IgD-negative memory B cell (primary cell): ENCODE measurements at regions not wholly inside any gene's neighbourhood (a gene's known extent, or its start where the extent isn't known, plus 50 kb on each side); places are given as distances from the start of the nearest gene placed in this dataset.

Experiments used
- H3K27ac Mint-ChIP-seq, 3 donors: one replicate each; pipeline ENCODE4 v1.8.0; 2020 to 2022; ENCODE audit warnings: mild to moderate bottlenecking in 3 of 3, mixed read lengths in 3 of 3, moderate library complexity in 1 of 3
- H3K27me3 Mint-ChIP-seq: one replicate; pipeline ENCODE4 v1.8.0; 2021; ENCODE audit warnings: mixed read lengths
- H3K36me3 Mint-ChIP-seq: one replicate; pipeline ENCODE4 v1.8.0; 2020; ENCODE audit warnings: mild to moderate bottlenecking, mixed read lengths
- H3K4me1 Mint-ChIP-seq, 3 donors: one replicate each; pipeline ENCODE4 v1.8.0; 2020 to 2022; ENCODE audit warnings: mixed read lengths in 3 of 3, mild to moderate bottlenecking in 1 of 3
- H3K4me3 Mint-ChIP-seq, 4 donors: one replicate each; pipeline ENCODE4 v1.8.0; 2020 to 2022; ENCODE audit warnings: mild to moderate bottlenecking in 4 of 4, mixed read lengths in 4 of 4, moderate library complexity in 3 of 4
- H3K9me3 Mint-ChIP-seq, 3 donors: one replicate each; pipeline ENCODE4 v1.8.0; 2020 to 2021; ENCODE audit warnings: mixed read lengths in 3 of 3, mild to moderate bottlenecking in 1 of 3

- H3K4me1 Mint-ChIP-seq: peaks cover 0 to 8% (median 3%) of the 10 kb centered on the region in 3 donors
- H3K27ac Mint-ChIP-seq: peak overlapping the region in 1 of 3 donors; percentile 23
- no peaks in the 10 kb centered on the region for H3K9me3 Mint-ChIP-seq
- peak overlapping the region in 1 of 4 donors; percentile 12 for H3K4me3 Mint-ChIP-seq
- H3K27me3 Mint-ChIP-seq: no peaks in the 10 kb centered on the region
- no peaks in the 10 kb centered on the region for H3K36me3 Mint-ChIP-seq
These were observed 54.8 kb downstream of the RTP5 start for GRCh38 chr2:241924069-241924908.

GRCh38 chr2:241924909-241925250 is 55.4 kb downstream of the RTP5 start:
- Mint-ChIP-seq H3K9me3 (no peaks in the 10 kb centered on the region), H3K27ac (no peak overlapping the region), H3K4me3 (peak overlapping the region in 1 of 4 donors; percentile 12), H3K36me3 (no peaks in the 10 kb centered on the region), H3K27me3 (no peaks in the 10 kb centered on the region), H3K4me1 (peaks cover 0 to 8% (median 3%) of the 10 kb centered on the region in 3 donors)

GRCh38 chr2:241925277-241925676 is 55.7 kb downstream of the RTP5 start:
- Mint-ChIP-seq H3K9me3 (no peaks in the 10 kb centered on the region), H3K4me3 (no peak overlapping the region), H3K27ac (no peak overlapping the region), H3K27me3 (no peaks in the 10 kb centered on the region), H3K4me1 (peaks cover 0 to 8% (median 3%) of the 10 kb centered on the region in 3 donors), H3K36me3 (no peaks in the 10 kb centered on the region)

DNA sequence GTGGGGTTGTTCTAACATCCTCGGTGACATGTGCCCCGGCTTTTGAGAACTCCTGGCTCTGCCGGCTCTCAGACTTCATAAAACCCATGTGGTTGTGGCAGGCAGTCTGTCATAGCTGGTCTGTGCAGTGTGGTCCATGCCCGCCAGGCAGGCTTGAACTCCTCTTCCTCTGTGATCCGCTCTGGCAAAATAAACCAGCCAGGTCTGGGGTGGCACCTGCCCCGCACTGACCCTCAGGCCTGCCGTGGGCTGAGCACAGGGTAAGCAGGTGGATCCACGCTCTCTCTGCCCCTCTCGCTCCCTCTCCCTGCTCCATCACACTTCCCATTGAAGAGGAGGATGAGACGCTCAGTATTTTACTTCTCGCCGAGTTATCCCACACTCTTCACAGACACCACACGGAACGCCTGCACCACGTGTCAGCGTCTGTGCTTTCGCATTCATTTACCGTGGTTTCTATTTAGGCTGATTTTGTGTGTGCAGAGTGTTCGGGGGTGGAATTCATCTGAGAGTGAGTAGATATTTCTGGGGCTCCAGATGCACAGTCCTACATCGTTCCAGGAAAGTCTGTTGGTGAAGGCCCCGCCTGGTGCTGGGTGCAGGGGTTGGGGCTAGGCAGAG is 56.4 kb downstream of the RTP5 start:
- no peaks in the 10 kb centered on the region for H3K9me3 Mint-ChIP-seq
- H3K27me3 Mint-ChIP-seq: no peaks in the 10 kb centered on the region
- H3K36me3 Mint-ChIP-seq: no peaks in the 10 kb centered on the region
- H3K4me3 Mint-ChIP-seq: no peak overlapping the region
- peaks cover 0 to 7% (median 0%) of the 10 kb centered on the region in 3 donors for H3K4me1 Mint-ChIP-seq
- peak overlapping the region in 1 of 3 donors; percentile 77 for H3K27ac Mint-ChIP-seq

GRCh38 chr2:241926541-241927311 is 57.2 kb downstream of the RTP5 start:
- H3K4me1 Mint-ChIP-seq: peaks cover 0 to 4% (median 0%) of the 10 kb centered on the region in 3 donors
- H3K27ac Mint-ChIP-seq: no peak overlapping the region
- H3K9me3 Mint-ChIP-seq: no peaks in the 10 kb centered on the region

DNA sequence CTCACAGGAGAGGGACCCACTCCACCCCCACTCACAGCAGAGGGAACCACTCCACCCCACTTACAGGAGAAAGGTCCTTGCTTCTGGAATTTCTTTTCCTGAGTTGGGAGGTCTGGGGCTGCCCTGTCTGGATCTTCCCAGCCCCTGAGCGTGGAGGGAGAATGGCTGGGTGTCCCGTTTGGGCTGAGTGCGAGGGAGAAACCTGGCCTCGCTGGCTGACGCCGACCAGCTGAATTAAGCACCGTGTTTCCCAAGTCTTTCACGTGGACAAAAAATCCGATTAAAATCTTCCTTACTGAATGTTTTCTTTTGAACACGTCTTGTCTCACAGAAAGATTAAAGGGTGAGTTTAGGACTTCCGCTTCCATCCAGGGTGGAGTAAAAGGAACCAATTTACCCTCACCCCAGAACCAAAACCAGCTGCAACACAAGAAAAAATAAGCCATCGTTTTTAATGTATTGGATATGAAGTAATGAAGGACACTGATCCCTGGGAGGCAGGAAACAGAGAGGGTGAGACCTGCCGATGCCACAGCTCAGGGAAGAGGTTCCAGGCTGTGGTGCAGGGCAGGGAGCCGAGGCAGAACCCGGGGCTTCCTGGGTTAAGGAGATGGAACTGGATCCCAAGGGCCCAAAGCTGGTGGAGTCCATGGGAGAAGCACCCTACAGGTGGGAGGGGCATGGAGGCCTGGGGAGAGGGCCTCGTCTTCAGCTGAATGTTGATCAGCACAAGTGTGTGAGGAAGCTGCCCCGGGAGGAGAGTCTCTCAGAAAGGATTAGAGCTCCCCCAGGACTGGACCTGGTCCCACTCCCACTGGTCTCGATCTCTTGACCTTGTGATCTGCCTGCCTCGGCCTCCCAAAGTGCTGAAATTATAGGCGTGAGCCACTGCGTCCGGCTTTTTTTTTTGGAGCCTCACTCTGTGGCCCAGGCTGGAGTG is 60.3 kb downstream of the RTP5 start:
- no peaks in the 10 kb centered on the region for H3K36me3 Mint-ChIP-seq

More at GRCh38 chr2:241926541-241927311, 57.2 kb downstream of the RTP5 start:
- Mint-ChIP-seq H3K27me3 (no peaks in the 10 kb centered on the region), H3K36me3 (no peaks in the 10 kb centered on the region), H3K4me3 (no peak overlapping the region)

GRCh38 chr2:241931084-241931975 is 61.8 kb downstream of the RTP5 start:
- Mint-ChIP-seq H3K36me3 (no peaks in the 10 kb centered on the region), H3K9me3 (no peaks in the 10 kb centered on the region), H3K4me3 (no peak overlapping the region), H3K4me1 (peaks cover 0 to 2% (median 0%) of the 10 kb centered on the region in 3 donors), H3K27me3 (no peaks in the 10 kb centered on the region), H3K27ac (no peak overlapping the region)

More for the DNA sequence above, 60.3 kb downstream of the RTP5 start:
- Mint-ChIP-seq H3K4me1 (peaks cover 0 to 4% (median 2%) of the 10 kb centered on the region in 3 donors), H3K4me3 (peak overlapping the region in 1 of 4 donors; percentile 54), H3K27ac (peak overlapping the region in 1 of 3 donors; percentile 50), H3K9me3 (no peaks in the 10 kb centered on the region), H3K27me3 (no peaks in the 10 kb centered on the region)

DNA sequence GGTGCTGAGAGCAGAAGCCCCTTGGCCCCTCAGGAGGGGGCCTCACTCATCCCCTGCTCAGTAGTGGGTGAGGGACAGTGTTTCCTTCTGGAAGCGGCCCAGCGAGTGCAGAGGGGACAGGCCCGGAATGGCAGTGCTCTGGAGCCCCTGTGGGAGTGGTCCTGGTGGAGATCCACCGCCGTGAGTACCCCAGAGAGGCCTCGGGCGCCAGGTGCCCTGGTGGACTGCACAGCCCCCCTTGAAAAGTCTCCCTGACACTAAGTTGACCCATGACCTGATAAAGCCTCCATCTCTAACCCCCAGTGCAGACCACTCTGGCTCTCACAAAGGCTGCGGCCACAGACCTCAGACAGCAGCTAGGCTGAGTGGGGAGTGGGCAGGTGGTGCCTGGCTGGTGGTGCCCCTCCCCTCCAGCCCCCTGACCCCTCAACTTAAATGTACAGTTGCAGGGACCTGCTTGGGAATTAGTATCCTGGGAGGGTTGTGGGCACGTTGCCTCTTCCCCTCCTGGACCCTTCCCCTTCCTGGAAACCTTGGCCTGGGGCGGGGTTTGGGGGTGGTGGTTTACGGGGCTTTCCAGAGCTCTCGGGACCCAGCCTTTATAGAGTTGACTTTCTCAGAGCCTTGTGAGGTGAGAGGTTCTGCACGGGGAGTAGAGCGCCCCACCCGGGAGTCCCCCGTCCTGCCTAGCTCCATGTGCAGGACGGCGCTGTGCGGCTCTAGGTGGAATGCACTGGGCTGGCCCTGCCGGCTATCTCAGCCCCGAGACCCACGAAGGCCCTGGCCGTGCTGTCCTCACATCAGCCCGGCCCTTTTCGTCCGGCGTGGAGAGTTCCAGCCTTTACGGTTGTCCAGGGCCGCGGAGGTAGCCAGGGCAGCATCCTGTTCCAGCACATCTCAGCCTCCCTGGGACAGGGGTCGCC is 62.7 kb downstream of the RTP5 start:
- H3K4me3 Mint-ChIP-seq: no peak overlapping the region
- H3K27ac Mint-ChIP-seq: no peak overlapping the region
- H3K4me1 Mint-ChIP-seq: peaks cover 0 to 2% (median 0%) of the 10 kb centered on the region in 3 donors
- no peaks in the 10 kb centered on the region for H3K27me3 Mint-ChIP-seq
- no peaks in the 10 kb centered on the region for H3K9me3 Mint-ChIP-seq
- no peaks in the 10 kb centered on the region for H3K36me3 Mint-ChIP-seq

GRCh38 chr2:241932899-241933178 is 63.3 kb downstream of the RTP5 start:
- Mint-ChIP-seq H3K27me3 (no peaks in the 10 kb centered on the region), H3K36me3 (no peaks in the 10 kb centered on the region), H3K4me1 (peaks cover 0 to 2% (median 0%) of the 10 kb centered on the region in 3 donors), H3K27ac (no peak overlapping the region), H3K9me3 (no peaks in the 10 kb centered on the region), H3K4me3 (no peak overlapping the region)

DNA sequence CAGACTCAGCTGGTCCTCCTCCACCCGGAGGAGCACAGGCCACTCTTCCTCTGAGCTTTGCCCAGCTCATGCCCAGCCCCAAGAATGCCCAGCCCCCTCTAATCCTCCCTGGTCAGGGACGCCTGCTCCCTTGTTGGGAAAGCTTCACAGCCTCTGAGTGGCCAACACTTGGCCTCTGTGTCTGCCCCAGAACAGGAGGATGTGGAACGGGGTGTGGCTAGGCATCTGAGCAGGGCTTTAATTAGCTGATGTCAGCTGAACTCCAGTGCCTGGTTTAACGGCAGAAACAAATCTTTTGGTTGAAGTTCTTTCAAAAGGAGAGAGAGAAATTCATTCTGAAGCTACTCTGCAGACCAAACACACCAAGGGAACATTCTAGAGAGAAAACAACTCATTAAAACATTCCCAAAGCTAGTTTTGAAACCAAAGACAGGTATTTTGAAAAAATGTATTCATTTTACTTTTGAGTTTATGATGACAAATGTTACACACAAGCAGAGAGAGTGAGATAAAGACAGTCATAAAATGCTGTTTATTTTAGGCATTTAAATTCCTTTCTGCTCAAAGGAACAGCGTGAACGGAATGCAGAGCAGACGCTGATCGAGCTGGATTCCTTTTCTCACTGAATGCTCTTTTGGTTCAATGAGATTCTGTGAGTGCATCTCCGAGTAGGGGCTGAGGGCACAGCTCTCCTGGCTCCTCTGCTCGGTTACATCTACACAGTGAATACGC is 63.8 kb downstream of the RTP5 start:
- no peaks in the 10 kb centered on the region for H3K27me3 Mint-ChIP-seq
- H3K36me3 Mint-ChIP-seq: peaks cover 1% of the 10 kb centered on the region
- H3K4me3 Mint-ChIP-seq: no peak overlapping the region
- H3K27ac Mint-ChIP-seq: no peak overlapping the region
- H3K9me3 Mint-ChIP-seq: no peaks in the 10 kb centered on the region
- peaks cover 0 to 2% (median 0%) of the 10 kb centered on the region in 3 donors for H3K4me1 Mint-ChIP-seq

- H3K9me3 Mint-ChIP-seq: peaks cover 0 to 3% (median 0%) of the 10 kb centered on the region in 3 donors
These were observed 65.8 kb downstream of the RTP5 start for GRCh38 chr2:241935314-241935713.

GRCh38 chr2:241935774-241936173 is 66.2 kb downstream of the RTP5 start:
- H3K9me3 Mint-ChIP-seq: peaks cover 0 to 5% (median 0%) of the 10 kb centered on the region in 3 donors

More at GRCh38 chr2:241935314-241935713, 65.8 kb downstream of the RTP5 start:
- peak overlapping the region in 1 of 3 donors; percentile 77 for H3K27ac Mint-ChIP-seq
- no peak overlapping the region for H3K4me3 Mint-ChIP-seq
- no peaks in the 10 kb centered on the region for H3K27me3 Mint-ChIP-seq
- peaks cover 1% of the 10 kb centered on the region for H3K36me3 Mint-ChIP-seq
- H3K4me1 Mint-ChIP-seq: peaks cover 2 to 5% (median 3%) of the 10 kb centered on the region in 3 donors

More at GRCh38 chr2:241935774-241936173, 66.2 kb downstream of the RTP5 start:
- Mint-ChIP-seq H3K4me1 (peaks cover 5 to 7% (median 6%) of the 10 kb centered on the region in 3 donors), H3K27ac (peak overlapping the region in 1 of 3 donors; percentile 77), H3K4me3 (no peak overlapping the region), H3K36me3 (peaks cover 1% of the 10 kb centered on the region), H3K27me3 (no peaks in the 10 kb centered on the region)
